Heart left ventricle (tissue), 16 donors: ENCODE measurements at regions not wholly inside any gene's neighbourhood (a gene's known extent, or its start where the extent isn't known, plus 50 kb on each side); places are given as distances from the start of the nearest gene placed in this dataset.

Experiments
- ATAC-seq, 4 donors: fragments of 200-7000 bp; cut with Tn5 transposase; one replicate each; pipeline ENCODE4 v1.9.1; 2020 to 2022; ENCODE audit warnings: moderate library complexity in 4 of 4, mild to moderate bottlenecking in 3 of 4, moderate number of reproducible peaks in 1 of 4
- DNase-seq, 5 donors: peaks; one replicate each; pipeline ENCODE4 v3.0.0-alpha.2; 2020
- H3K27ac ChIP-seq, 12 donors: fragments of 200-600 bp; sonication (generic) in 4 of 12; one replicate each; pipeline versions ENCODE4 v1.5.0 to v1.8.0; 2016 to 2022; ENCODE audit warnings: mild to moderate bottlenecking in 2 of 12
- H3K27me3 ChIP-seq, 9 donors: fragments of 200-600 bp; sonication (generic) in 2 of 9; one replicate each; pipeline versions ENCODE4 v1.5.1 to v1.8.0; 2016 to 2022; ENCODE audit warnings: mild to moderate bottlenecking in 3 of 9
- H3K36me3 ChIP-seq, 9 donors: fragments of 200-600 bp; sonication (generic) in 2 of 9; one replicate each; pipeline versions ENCODE4 v1.5.0 to v1.8.0; 2018 to 2022; ENCODE audit warnings: mild to moderate bottlenecking in 2 of 9
- H3K4me1 ChIP-seq, 12 donors: fragments of 200-600 bp; sonication (generic) in 4 of 12; one replicate each; pipeline versions ENCODE4 v1.5.0 to v1.8.0; 2016 to 2022; ENCODE audit warnings: mild to moderate bottlenecking in 3 of 12
- H3K4me3 ChIP-seq, 12 donors: fragments of 200-600 bp; sonication (generic) in 4 of 12; one replicate each; pipeline versions ENCODE4 v1.5.0 to v1.8.0; 2017 to 2022; ENCODE audit warnings: mild to moderate bottlenecking in 9 of 12, moderate library complexity in 4 of 12
- H3K9me3 ChIP-seq, 12 donors: fragments of 200-600 bp; sonication (generic) in 4 of 12; one replicate each; pipeline versions ENCODE4 v1.5.0 to v1.8.0; 2016 to 2022; ENCODE audit warnings: mild to moderate bottlenecking in 1 of 12
- POLR2A ChIP-seq, 2 donors: fragments of 450-650 bp; IDR thresholded peaks; one replicate each; pipeline ENCODE4 v1.6.1; 2017; ENCODE audit warnings: antibody characterized with exemption in 2 of 2, mild to moderate bottlenecking in 2 of 2, moderate library complexity in 2 of 2
- WGBS, 4 donors: extraction: QIAGEN DNeasy Blood & Tissue Kit in 2 of 4; methylation state at CpG; one replicate each; pipeline versions ENCODE4 v1.1.5 to v1.1.7; 2013 to 2018; 5-methylcytosine and 5-hydroxymethylcytosine counted together
- intact Hi-C, 10 donors: fragments of 100-400 bp; cut with DNase I; formaldehyde crosslinking; loops; one replicate each; pipeline versions ENCODE4 v1.11.1 to v1.14.2; 2022
- TF ChIP-seq, protein P1 (sequence below), 12 donors: fragments of 200-600 bp; sonication (generic) in 4 of 12; IDR thresholded peaks; one replicate each; pipeline versions ENCODE4 v1.5.0 to v1.8.0; 2018 to 2022; ENCODE audit warnings: antibody characterized with exemption in 12 of 12, mild to moderate bottlenecking in 5 of 12
- donor health status: ischemic (EF 13 %, LVEDD 7.1; RV severe dilation, severe dysfunction).
- donor health status: healthy with polysubstance abuse.
- donor health status: DM: no; HTN: yes; CAD: no.
- donor health status: DM: no; HTN: no; CAD: no.
- donor health status: ischemic (EF 25% LVEDD 6.9; RV normal size, moderate dysfunction).
- donor health status: ischemic (EF 25% LVEDD 5.7; RV mildly dilated, moderate dysfunction).
- donor health status: healthy.
- donor health status: DM: yes; HTN: yes; CAD: no.
- donor health status: ischemic (EF 35%, LVEDD 5.7; RV mildly dilated, moderate dysfunction).
- donor health status: nonischemic (EF 11% LVEDD 7.7; RV severe dilation, severe dysfunction).
- donor health status: DM: yes; HTN: yes; CAD: no.
- donor health status: PGD.
- donor health status: ischemic (EF 29% LVEDD 5.4; RV normal size, mild dysfunction).
- donor health status: nonischemic (EF 23%, LVEDD 6.1; RV moderate dilation, normal function).

DNA sequence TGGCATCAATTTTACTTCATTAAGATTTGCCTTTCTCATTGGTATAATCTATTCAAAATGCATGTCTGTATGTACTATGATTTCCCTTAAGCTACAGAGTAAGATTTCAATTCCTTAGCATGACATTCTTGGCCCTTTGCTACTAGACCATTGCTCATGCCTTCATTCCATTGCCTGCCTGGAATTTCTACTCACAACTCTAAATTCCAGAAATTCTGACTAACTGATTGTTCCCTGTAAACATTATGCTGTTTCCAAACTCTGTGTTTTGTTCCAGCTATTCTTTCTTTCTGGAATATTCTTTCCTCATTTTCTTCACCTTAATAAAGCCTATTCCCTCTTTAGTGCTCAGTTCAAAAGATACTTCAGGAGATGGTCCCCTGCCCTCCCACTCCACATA, 568.8 kb upstream of the SEMA6A start:
- DNase-seq, result no peak
- no peak overlapping the region for H3K4me3 ChIP-seq
- intact Hi-C loops, result no loop called here
- peaks cover 0 to 3% (median 0%) of the 10 kb centered on the region in 12 donors for H3K4me1 ChIP-seq
- H3K36me3 ChIP-seq, result no peaks in the 10 kb centered on the region
- TF ChIP-seq POLR2A (IDR thresholded peaks at IDR 0.05), result no peak
- TF ChIP-seq, protein P1, sequence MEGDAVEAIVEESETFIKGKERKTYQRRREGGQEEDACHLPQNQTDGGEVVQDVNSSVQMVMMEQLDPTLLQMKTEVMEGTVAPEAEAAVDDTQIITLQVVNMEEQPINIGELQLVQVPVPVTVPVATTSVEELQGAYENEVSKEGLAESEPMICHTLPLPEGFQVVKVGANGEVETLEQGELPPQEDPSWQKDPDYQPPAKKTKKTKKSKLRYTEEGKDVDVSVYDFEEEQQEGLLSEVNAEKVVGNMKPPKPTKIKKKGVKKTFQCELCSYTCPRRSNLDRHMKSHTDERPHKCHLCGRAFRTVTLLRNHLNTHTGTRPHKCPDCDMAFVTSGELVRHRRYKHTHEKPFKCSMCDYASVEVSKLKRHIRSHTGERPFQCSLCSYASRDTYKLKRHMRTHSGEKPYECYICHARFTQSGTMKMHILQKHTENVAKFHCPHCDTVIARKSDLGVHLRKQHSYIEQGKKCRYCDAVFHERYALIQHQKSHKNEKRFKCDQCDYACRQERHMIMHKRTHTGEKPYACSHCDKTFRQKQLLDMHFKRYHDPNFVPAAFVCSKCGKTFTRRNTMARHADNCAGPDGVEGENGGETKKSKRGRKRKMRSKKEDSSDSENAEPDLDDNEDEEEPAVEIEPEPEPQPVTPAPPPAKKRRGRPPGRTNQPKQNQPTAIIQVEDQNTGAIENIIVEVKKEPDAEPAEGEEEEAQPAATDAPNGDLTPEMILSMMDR (IDR thresholded peaks at IDR 0.05), result no peak
- H3K27ac ChIP-seq, result no peak overlapping the region
- H3K9me3 ChIP-seq, result no peaks in the 10 kb centered on the region
- no peak for ATAC-seq
- no peaks in the 10 kb centered on the region for H3K27me3 ChIP-seq

DNA sequence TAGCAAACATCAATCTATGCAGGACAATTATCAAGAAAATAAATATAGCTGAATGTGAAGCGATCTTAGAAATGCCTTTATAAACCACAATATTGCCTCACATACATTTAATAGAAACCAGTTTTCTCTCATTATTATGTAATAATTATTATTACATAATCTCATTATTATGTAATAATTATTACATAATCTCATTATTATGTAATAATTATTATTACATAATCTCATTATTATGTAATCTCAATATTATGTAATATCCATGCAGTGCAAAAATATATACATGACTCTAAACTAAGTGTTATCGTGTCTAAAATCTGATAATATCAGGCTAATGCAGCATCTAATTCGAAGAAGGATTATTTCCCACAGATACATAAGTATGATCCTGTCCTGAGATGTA, 563.9 kb upstream of the SEMA6A start:
- Histone ChIP-seq H3K9me3 (no peaks in the 10 kb centered on the region), H3K36me3 (no peaks in the 10 kb centered on the region), H3K27ac (peak overlapping the region in 1 of 12 donors; percentile 18), H3K4me1 (peaks cover 0 to 13% (median 0%) of the 10 kb centered on the region in 12 donors), H3K4me3 (no peak overlapping the region), H3K27me3 (no peaks in the 10 kb centered on the region)
- TF ChIP-seq, protein P1 (IDR thresholded peaks at IDR 0.05), result no peak
- ATAC-seq (no peak), DNase-seq (no peak)
- intact Hi-C loops, result loop anchor here in 2 of 10 donors (5.0 to 10.0 kb wide), 2 partner anchors 351 to 474 kb away; no protein-coding TSS in a partner anchor
- WGBS, 4 donors, result 88 to 95% (median 93%) methylated on average over 3 of the region's 3 CpGs

- H3K27me3 ChIP-seq, result no peaks in the 10 kb centered on the region
- ATAC-seq (peak in 2 of 4 donors; percentile 51 to 78), DNase-seq (no peak)
- intact Hi-C loops, result loop anchor here in 2 of 10 donors (5.0 to 10.0 kb wide), 2 partner anchors 349 to 471 kb away; no protein-coding TSS in a partner anchor
- WGBS, 4 donors, result 59 to 69% (median 68%) methylated on average over 2 of the region's 2 CpGs
- H3K36me3 ChIP-seq, result no peaks in the 10 kb centered on the region
- TF ChIP-seq, protein P1 (IDR thresholded peaks at IDR 0.05), result no peak
- TF ChIP-seq POLR2A (IDR thresholded peaks at IDR 0.05), result no peak
- peaks cover 0 to 19% (median 0%) of the 10 kb centered on the region in 12 donors for H3K4me1 ChIP-seq
- no peaks in the 10 kb centered on the region for H3K9me3 ChIP-seq
- H3K27ac ChIP-seq, result peak overlapping the region in 6 of 12 donors; percentile 3 to 45 (median 28)
- no peak overlapping the region for H3K4me3 ChIP-seq
These were observed 561.2 kb upstream of the SEMA6A start for GRCh38 chr5:117135851-117136250.

GRCh38 chr5:117133198-117133597, 558.6 kb upstream of the SEMA6A start:
- H3K4me1 ChIP-seq, result peaks cover 0 to 16% (median 0%) of the 10 kb centered on the region in 12 donors
- H3K36me3 ChIP-seq, result no peaks in the 10 kb centered on the region
- ATAC-seq, result peak in 2 of 4 donors; percentile 62 to 77
- no peaks in the 10 kb centered on the region for H3K27me3 ChIP-seq
- peak overlapping the region in 2 of 12 donors; percentile 1 to 45 for H3K27ac ChIP-seq
- H3K9me3 ChIP-seq, result no peaks in the 10 kb centered on the region
- TF ChIP-seq POLR2A (IDR thresholded peaks at IDR 0.05), result no peak
- TF ChIP-seq, protein P1 (IDR thresholded peaks at IDR 0.05), result no peak
- intact Hi-C loops, result loop anchor here in 2 of 10 donors (5.0 to 10.0 kb wide), 2 partner anchors 46 to 468 kb away; no protein-coding TSS in a partner anchor
- no peak for DNase-seq
- no peak overlapping the region for H3K4me3 ChIP-seq
